ENCODE measurements at regions not wholly inside any gene's neighbourhood (a gene's known extent, or its start where the extent isn't known, plus 50 kb on each side); places are given as distances from the start of the nearest gene placed in this dataset.
"Not testable (repeated sequence)": the region's sequence is repeated elsewhere in the genome, so short reads cannot be mapped to it uniquely, and the experiment has no call there.

DNA sequence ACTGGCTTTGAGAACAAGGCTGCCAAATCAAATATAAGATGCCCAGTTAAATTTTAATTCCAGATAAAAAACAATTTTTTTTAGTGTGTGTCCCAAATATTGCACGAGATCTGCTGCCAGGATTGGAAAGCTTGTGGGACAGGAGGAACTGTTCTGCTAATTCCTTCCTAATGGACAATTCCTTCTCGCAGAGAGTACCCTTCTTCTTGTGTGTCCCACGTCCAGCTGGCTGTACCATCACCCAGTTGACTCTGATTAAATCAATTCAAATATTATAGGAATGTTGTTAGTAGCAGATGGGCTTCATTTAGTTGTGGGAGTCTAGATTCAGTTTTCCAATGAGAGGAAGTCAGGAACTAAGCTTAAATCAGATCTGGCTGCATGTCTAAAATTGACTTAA is 347.9 kb upstream of the ATP10A start:
- no peak for DNase-seq (ENCODE audit: extremely low spot score, insufficient read length, low read depth)
- FAIRE-seq, result no peak

DNA sequence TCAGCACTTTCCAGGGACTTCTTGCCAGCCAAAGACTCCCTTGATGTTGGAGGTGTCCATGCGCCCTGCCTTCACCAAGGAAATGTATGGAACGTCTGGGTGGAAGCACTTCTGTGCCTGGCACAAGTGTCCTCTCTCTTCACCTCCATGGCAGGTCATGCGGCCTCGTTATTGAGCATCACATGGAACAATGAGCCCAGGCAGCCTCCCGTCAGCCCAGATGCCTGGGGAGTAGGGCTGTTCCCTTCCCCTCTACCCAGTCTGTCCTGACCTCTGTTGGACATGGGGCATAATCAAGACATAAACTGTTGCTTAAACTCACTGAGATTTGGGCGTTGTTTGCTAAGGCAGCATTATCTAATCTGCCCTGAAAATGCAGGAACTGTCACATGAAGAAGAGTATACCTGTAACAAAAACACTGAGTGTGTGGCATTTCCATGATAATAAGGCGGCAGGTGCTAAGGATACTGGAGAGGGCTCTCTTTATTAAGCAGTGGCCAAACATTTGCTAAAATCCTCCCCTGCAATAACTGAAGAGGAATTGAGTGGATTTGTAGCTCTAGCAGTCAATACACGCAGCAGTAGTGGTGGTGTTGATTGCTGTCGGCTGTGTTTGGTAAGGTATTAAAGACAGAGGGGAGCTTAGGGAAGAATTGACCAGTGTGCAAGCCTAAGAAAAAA is 338.2 kb upstream of the ATP10A start:
- FAIRE-seq (no peak), DNase-seq (ENCODE audit: extremely low spot score, insufficient read length, low read depth) (no peak)

DNA sequence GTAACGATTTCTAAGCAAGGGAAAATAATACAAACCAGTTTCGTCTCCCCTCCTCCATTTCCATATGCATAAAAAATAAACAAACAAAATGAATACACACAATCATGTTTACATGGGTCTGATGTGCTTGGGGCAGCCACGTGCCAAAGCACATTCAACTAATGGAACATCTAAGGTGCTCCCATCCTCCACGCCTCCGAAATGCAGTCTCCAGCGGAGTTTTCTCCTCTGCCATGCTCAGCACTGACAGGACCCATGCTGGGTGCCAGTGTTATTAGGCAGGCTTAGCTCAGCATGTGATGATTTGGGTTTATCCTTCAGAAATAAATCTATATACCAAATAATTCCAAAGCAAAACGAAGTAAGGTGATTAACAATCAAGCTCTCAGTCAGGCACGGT is 337.3 kb upstream of the ATP10A start:
- FAIRE-seq (no peak), DNase-seq (ENCODE audit: extremely low spot score, insufficient read length, low read depth) (no peak)

DNA sequence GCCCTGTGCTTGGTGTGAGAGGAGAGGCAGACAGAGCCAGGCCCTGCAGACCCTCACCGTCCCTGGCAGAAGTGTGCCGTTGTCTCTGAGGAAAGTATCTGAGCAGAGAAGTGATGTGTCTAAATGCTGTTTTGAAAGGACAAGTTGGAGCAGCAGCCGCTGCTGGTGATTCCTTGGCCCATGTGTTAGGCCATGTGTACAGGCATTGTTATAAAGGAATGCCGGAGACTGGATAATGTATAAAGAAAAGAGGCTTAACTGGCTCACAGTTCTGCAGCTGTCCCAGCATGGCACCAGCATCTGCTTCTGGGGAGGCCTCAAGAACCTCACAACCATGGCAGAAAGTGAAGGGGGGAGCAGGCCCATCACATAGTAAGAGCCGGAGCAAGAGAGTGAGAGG is 334.6 kb upstream of the ATP10A start:
- FAIRE-seq, result no peak

DNA sequence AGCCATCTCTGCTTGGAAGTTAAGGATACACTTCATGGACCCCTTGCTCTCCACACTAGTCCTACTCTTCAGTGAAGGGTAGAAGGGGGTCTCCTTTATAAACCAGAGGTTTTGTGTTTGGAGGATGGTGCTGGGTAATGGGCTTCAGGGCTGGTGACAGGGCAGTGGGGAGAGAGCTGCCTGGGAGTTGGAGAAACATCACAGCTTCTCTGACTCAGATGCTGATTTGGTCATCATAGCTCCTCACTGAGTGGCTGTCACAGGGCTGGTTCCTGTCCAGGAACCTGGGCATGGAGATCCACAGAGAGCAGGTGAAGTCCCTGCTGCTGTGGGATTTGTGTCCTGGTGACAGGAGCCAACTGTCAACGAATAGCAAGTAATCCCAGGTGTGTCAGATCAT is 333.9 kb upstream of the ATP10A start:
- FAIRE-seq, result no peak
- no peak for DNase-seq (ENCODE audit: extremely low spot score, insufficient read length, low read depth)

More for the DNA sequence above, 334.6 kb upstream of the ATP10A start:
- DNase-seq (ENCODE audit: extremely low spot score, insufficient read length, low read depth), result no peak

DNA sequence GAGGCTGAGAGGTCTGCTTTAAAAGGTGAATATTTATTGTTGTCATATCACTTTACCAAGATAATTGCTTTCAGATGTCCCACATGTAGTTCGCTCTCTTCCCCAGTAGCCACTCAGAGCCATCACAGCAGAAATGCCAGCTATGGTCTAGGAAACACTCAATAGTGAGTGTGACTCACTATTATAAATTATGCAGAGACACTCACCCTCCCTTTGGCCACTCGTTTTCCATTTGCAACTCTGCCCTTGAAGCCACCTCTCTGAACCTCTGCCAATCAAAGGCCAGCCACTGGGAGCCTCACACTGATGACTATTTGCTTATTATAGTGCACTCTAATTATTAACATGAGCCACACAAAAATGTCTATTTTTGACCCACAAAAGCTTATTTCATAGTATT is 328.1 kb upstream of the ATP10A start:
- FAIRE-seq (no peak), DNase-seq (ENCODE audit: extremely low spot score, insufficient read length, low read depth) (no peak)

DNA sequence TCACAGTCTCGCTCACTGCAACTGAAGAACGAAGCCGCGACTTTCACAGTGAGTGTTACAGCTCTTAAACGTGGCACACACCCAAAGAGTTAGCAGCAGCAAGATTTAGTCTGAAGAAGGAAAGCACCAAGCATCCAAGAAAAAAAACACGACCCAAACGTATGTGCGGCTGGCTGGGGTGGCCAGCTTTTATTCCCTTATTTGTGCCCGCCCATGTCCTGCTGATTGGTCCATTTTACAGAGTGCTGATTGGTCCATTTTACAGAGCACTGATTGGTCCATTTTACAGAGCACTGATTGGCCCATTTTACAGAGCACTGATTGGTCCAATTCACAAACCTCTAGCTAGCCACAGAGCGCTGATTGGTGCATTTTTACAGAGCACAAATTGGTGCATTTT is 323.0 kb upstream of the ATP10A start:
- FAIRE-seq, result not testable (repeated sequence)

DNA sequence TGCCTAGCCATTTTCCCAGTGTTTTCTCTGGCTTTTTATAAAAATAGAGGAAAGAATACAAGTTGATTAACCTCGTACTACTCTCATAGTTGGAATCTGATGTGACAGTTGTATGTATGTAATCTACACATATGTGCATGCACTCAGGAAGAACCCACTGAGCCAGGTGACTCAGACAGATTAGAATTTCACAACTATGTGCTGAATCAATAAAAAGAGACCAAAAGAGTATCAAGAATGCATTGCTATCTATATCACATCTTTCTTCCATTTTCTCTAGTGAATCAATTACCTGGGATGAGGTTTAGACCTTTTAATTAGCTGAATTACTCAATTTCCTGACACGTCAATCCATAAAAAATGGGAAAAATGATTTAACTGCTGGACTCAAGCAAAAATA is 319.3 kb upstream of the ATP10A start:
- DNase-seq (ENCODE audit: extremely low spot score, insufficient read length, low read depth) (no peak), FAIRE-seq (no peak)

More for the DNA sequence above, 323.0 kb upstream of the ATP10A start:
- DNase-seq (ENCODE audit: extremely low spot score, insufficient read length, low read depth), result not testable (repeated sequence)

DNA sequence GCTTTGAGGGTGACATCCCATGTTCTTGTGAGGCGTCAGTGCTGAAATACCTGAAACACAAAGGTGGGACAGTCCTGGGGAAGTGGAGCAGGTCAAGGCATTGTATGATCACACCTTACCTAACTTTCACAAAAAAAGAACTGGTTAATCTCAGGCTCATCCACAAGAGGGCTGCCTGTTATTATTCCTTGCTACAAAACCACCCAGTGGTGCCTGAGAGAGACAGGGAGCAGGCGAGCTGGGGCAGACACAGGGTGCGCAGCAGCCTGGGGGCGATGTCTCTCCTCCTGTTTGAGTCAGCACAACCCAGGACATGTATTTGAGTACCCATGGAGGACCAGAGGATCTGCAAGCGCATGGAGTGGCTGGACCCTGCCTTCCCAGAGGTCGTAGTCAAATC is 316.8 kb upstream of the ATP10A start:
- no peak for DNase-seq (ENCODE audit: extremely low spot score, insufficient read length, low read depth)
- FAIRE-seq, result no peak

DNA sequence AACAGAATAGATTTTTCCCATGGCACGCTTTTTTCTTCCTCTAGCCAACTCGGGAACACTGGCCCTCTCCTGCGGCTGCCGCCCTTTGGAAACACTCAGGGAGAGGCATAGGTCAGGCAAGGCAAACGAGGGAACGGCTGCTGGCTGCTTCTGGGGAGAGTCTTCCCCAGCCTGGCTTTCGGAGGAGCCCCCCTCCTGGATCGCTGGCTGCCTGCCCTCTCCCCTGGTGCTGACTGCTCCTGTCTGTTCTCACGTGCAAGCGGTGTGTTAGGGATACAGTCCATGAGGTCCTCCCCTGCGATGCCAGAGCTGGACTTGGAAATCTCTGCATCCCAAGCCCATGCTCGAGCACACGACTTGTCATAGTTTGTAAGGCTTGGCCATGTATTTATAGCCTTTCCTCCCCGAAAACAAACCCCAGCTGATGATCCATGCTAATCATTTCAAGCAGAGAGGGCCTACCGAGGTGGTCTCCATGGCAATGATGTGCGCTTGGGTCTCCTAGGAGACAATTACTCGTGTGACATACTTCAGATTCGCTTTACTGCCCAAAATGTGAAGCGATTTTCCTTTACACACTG is 315.6 kb upstream of the ATP10A start:
- DNase-seq (ENCODE audit: extremely low spot score, insufficient read length, low read depth) (no peak), FAIRE-seq (no peak)

DNA sequence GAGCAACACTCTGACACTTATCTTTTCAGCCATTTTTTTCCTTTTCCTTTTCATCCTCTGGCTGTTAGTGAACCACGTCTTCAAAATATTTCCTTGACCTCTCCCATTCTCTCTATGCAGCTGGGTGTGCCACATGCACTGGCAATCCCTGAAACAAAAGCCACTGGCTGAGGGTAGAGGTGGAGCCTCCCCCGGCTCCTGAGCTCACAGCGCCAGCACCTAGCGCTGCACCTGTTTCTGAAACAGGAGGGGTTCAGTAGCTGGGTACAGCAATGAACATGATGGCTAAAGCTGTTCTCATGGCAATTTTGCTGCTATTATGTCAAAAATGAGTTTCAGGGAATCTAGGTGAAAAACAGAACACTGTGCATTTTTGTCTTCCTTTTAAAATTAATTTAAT is 314.7 kb upstream of the ATP10A start:
- FAIRE-seq, result no peak
- DNase-seq (ENCODE audit: extremely low spot score, insufficient read length, low read depth), result no peak

DNA sequence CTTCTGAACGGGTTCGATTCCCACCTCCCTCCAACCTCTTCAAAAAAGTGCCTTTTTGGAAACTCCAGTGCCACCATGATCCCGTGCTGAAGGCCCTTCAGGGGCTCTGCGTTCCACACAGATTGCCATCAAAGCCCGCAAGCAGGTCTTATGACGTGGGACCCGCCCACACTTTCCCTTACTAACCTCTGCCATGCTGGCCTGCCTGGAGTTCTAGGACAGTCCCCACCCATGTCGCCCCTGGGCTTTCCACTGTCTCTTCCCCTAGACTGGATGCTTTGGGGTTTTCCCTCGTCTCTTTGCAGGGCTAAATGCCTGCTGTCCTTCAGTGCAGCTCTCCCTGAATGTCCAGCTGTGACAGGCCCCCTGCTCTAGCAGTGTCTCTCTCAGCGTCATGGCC is 313.7 kb upstream of the ATP10A start:
- DNase-seq (ENCODE audit: extremely low spot score, insufficient read length, low read depth) (no peak), FAIRE-seq (no peak)

DNA sequence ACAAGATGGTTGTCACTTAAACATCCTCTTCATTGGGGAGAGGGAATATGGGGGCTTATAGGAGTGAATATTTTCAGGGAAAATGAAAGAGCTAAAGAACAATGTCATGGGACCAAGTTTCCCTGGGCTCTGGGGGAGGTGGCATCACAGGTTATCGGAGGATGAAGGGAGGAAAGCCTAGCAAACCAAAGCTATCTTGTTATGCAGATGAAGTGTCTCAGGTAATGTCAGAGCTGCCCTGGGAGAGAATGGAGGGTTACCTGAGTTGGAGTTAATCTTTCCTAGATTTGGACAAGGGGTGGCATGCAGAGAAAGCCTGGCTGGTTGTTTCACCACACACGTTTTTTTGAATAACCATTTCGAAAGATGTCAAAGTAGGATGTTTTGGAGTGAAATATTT is 308.1 kb upstream of the ATP10A start:
- no peak for FAIRE-seq
- DNase-seq (ENCODE audit: extremely low spot score, insufficient read length, low read depth), result no peak

DNA sequence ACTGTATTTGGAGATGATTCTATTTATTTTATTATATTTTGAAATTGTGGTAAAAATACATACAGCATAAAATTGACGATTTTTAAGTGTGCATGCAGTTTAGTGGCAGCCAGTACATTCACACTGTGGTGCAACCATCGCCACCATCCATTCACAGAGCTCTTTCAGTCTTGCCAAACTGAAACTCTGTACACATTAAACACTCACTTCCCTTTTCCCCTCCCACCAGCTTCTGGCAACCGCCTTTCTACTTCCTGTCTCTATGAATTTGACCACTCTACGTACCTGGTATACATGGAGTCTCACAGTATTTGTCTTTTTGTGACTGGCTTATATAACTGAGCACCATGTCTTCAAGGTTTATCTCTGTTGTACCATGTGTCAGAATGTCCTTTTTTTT is 303.3 kb upstream of the ATP10A start:
- no peak for FAIRE-seq
- no peak for DNase-seq (ENCODE audit: extremely low spot score, insufficient read length, low read depth)

DNA sequence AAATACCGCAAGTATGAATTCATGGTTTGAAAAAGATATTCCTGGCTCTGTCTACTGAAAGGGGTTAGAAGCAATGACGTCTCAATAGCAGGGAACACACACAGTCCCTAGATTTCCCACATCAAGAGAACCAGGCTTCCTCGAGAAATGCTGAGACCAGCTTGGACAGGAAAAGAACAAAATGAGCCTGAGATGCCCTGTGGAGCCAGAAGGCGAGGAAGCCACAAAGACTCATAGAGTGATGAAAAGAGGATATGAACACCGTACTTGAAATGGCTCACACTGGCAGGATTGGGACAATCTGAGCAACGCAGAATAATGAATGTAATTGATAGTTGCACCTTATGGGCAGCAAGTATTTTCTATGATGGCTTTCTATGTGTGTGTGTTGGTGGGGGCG is 302.4 kb upstream of the ATP10A start:
- DNase-seq (ENCODE audit: extremely low spot score, insufficient read length, low read depth) (no peak), FAIRE-seq (no peak)

DNA sequence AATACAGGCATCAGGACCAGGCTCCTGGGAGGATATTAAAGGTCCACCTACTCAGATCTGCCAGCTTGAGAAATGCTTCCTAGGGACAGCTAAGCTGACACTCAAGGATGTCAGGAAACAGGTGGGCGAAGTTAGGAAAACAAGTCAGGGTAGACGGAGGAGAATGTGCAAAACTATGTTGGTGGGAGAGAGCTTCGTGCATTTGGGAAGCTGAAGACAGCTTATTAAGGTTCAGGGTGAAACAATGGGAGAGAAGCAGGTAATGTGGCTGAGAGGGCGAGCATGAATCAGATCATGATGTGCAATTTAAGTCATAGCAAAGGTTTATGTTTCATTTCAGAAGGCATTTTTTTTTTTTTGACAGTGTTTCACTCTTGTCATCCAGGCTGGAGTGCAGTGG is 297.2 kb upstream of the ATP10A start:
- DNase-seq (ENCODE audit: extremely low spot score, insufficient read length, low read depth) (no peak), FAIRE-seq (no peak)

DNA sequence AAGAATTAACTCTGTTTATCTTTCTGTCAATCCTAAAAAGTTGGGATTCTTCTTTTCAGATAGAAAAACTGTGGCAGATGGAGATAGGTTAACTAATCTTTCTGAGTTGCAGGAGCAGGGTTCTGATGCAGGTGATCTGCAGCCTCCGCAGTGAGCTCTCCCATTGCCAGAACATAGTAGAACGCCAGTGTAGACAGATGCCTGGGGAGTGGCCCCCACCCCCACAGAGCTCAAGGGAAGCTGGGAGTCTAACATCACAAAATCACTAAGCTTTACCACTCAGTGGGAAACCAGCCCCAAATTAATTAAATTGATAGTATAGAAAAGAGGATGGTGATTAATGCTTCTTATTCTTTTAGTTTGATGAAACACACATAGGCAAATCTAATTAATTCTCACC is 295.0 kb upstream of the ATP10A start:
- FAIRE-seq (no peak), DNase-seq (ENCODE audit: extremely low spot score, insufficient read length, low read depth) (no peak)

DNA sequence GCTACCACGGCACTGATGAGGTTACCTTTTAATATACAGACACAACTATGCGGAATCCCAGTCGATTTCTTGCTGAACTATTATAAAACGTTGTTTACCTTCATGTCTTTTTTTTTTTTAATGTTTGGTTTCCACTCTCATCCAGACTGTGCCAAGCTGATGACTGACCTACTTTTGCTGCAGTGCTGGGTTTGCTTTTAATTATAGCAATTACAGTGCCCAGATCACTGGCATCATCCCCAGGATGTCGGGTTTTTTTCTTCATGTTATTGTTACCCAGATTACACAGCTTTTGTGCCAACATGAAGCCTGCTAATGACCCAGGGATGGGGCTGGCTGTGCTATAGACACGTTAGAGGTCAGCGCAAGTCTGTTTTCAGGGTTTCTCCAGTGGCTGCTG is 294.0 kb upstream of the ATP10A start:
- no peak for DNase-seq (ENCODE audit: extremely low spot score, insufficient read length, low read depth)
- FAIRE-seq, result no peak

DNA sequence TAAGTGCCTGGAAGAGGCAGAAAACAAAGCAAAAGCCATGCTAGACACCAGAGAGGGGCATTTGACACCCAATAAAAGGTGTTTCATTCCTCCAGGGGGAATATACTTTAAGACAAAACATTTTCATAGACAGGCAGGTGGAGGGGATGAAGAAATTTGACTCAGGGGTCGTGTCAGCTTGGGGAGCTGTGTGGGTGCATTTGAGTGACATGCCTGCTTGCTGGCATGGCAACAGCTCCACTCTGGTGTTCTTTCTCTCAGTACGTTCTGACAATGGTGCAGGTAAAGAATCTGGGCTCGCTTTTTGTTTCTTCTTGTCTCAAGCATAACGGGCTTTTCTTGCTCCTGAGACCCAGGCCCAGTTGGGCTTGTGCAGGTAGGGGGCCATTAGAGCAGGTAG is 292.9 kb upstream of the ATP10A start:
- no peak for FAIRE-seq
- no peak for DNase-seq (ENCODE audit: extremely low spot score, insufficient read length, low read depth)

DNA sequence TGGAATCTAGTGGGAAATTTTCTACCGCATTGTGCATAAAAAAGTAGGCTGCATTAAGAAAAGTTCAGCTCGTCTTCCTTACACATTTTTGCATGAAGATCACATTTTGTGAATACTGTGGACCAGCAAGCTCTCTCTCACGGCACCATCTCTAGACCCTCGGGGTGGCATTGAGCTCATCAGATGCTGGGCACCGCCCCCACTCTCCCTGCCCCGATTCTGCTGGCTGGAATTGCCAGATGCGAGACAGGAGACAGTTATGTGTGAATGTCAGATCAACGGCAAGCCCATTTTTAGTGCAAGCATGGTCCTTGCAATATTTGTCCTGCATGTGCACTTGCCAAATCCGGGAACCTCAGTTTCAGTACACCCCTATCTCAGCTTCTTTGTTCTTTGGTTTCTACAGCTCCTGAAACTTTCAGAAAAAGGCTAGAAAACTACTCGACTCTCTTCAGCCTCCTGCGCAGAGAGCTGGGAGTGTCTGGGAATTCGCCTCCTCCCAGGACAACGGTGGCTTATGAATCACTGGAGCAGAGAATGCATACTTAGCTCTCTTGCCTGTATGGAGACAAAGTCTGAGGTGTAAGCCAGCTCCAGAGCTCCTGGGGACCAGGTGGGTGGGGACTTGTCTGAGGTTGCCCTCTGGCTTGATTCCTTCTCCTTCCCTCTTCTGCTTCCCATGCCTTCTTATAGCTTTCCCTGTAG is 285.2 kb upstream of the ATP10A start:
- no peak for FAIRE-seq
- no peak for DNase-seq (ENCODE audit: extremely low spot score, insufficient read length, low read depth)

DNA sequence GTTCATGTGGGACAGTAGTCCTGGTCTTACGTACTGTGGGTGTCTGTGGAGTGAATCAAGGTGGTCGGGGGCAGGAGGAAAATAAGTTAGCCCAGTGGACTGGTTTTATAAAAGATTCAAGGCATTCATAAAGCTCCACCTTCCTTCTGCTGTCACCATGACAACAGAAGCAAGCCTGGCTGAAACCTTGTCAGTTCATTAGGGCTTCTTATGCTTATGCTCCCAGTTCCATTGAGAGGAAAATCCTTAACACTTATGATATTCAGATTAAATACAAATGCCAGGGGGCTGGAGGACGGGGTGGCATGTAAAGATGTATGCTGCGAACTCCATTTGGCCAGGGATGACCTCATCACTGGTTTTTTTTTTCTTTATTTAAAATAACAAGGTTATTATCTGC is 283.1 kb upstream of the ATP10A start:
- DNase-seq (ENCODE audit: extremely low spot score, insufficient read length, low read depth) (no peak), FAIRE-seq (no peak)

DNA sequence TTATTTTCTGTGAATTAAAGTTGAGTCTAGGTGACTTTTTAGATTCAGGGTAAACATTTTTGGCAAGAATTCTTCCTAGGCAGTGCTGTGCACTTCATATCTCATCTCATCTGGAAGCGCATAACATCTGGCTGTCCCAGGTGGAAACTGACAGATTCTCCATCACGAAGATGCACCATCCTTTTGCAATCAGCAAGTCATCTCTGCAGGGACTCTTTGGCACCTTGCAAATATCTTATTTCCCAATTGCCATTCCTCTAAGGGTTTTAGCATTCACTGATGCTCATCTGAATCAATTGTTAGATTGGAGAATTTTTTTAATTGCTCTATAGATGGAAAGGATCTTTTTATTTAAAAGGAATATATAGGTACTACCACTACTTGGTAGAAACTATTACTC is 282.7 kb upstream of the ATP10A start:
- no peak for DNase-seq (ENCODE audit: extremely low spot score, insufficient read length, low read depth)
- no peak for FAIRE-seq
